ENCODE measurements at regions not wholly inside any gene's neighbourhood (a gene's known extent, or its start where the extent isn't known, plus 50 kb on each side); places are given as distances from the start of the nearest gene placed in this dataset.

GRCh38 chr15:96093063-96093462 is 237.4 kb upstream of the NR2F2 start:
- DNase-seq, result no peak

- no peak for DNase-seq
These were observed 232.8 kb upstream of the NR2F2 start for GRCh38 chr15:96097661-96098060.

- no peak for DNase-seq
These were observed 227.9 kb upstream of the NR2F2 start for GRCh38 chr15:96102631-96103030.

GRCh38 chr15:96106181-96106580 is 224.3 kb upstream of the NR2F2 start:
- no peak for DNase-seq

- no peak for DNase-seq
These were observed 223.9 kb upstream of the NR2F2 start for GRCh38 chr15:96106628-96107027.

- peak; percentile 78 for DNase-seq
These were observed 222.6 kb upstream of the NR2F2 start for GRCh38 chr15:96107916-96108315.

GRCh38 chr15:96108405-96108804 is 222.1 kb upstream of the NR2F2 start:
- DNase-seq, result no peak

GRCh38 chr15:96109820-96110219 is 220.7 kb upstream of the NR2F2 start:
- DNase-seq, result no peak

GRCh38 chr15:96112018-96112417 is 218.5 kb upstream of the NR2F2 start:
- DNase-seq, result no peak

GRCh38 chr15:96115642-96116041 is 214.9 kb upstream of the NR2F2 start:
- peak; percentile 72 for DNase-seq

GRCh38 chr15:96117270-96117669 is 213.2 kb upstream of the NR2F2 start:
- DNase-seq, result no peak

- no peak for DNase-seq
These were observed 210.8 kb upstream of the NR2F2 start for GRCh38 chr15:96119734-96120133.

GRCh38 chr15:96121086-96121920 is 209.2 kb upstream of the NR2F2 start:
- peak; percentile 31 for DNase-seq

GRCh38 chr15:96122077-96123027 is 208.1 kb upstream of the NR2F2 start:
- DNase-seq, result peak; percentile 34

GRCh38 chr15:96123028-96123400 is 207.5 kb upstream of the NR2F2 start:
- DNase-seq, result no peak

- DNase-seq, result no peak
These were observed 206.8 kb upstream of the NR2F2 start for GRCh38 chr15:96123630-96124187.

GRCh38 chr15:96124436-96124835 is 206.1 kb upstream of the NR2F2 start:
- DNase-seq, result no peak

GRCh38 chr15:96125721-96126415 is 204.6 kb upstream of the NR2F2 start:
- DNase-seq, result peak; percentile 25

GRCh38 chr15:96126859-96127258 is 203.6 kb upstream of the NR2F2 start:
- DNase-seq, result no peak

- DNase-seq, result no peak
These were observed 199.8 kb upstream of the NR2F2 start for GRCh38 chr15:96130734-96131133.

- no peak for DNase-seq
These were observed 198.4 kb upstream of the NR2F2 start for GRCh38 chr15:96132126-96132525.

GRCh38 chr15:96135166-96136093 is 195.1 kb upstream of the NR2F2 start:
- DNase-seq, result no peak

Data from fibroblast of skin of right quadriceps (primary cell).